Thyroid gland (tissue), 4 donors: ENCODE measurements at regions not wholly inside any gene's neighbourhood (a gene's known extent, or its start where the extent isn't known, plus 50 kb on each side); places are given as distances from the start of the nearest gene placed in this dataset.

Experiments
- POLR2A ChIP-seq, 2 donors: fragments of 450-650 bp; IDR thresholded peaks; one replicate each; pipeline ENCODE4 v1.6.1; 2017; ENCODE audit warnings: antibody characterized with exemption in 2 of 2, mild to moderate bottlenecking in 2 of 2, moderate library complexity in 1 of 2
- TF ChIP-seq, protein P1 (sequence below), 6 experiments: fragments of 200-600 bp in 3 of 6; fragments of 450-650 bp in 3 of 6; sonication (generic) in 3 of 6; IDR thresholded peaks; one replicate each; pipeline ENCODE4 v1.5.1; 2016 to 2019; ENCODE audit warnings: antibody characterized with exemption in 6 of 6, mild to moderate bottlenecking in 2 of 6, inconsistent platforms in 1 of 6, moderate library complexity in 1 of 6

DNA sequence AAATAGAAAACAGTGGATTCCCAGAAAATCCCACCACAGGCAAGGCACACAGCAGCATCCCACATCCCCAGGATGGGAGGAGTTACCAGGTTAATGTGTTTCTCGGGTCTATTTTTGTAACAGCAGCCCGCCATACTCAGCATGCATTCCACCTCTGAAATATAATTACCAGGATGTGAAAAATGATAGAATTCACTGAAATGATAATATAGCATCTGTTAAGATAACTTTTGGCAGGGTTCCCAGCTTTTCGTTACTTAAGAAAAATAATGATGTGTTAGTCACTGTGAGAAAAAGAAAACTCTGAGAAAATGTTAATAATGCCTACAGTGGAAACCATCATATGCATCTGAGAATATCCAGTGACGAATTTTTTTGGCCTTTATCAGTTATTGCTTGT is 87.1 kb downstream of the VCX2 start:
- TF ChIP-seq, protein P1, sequence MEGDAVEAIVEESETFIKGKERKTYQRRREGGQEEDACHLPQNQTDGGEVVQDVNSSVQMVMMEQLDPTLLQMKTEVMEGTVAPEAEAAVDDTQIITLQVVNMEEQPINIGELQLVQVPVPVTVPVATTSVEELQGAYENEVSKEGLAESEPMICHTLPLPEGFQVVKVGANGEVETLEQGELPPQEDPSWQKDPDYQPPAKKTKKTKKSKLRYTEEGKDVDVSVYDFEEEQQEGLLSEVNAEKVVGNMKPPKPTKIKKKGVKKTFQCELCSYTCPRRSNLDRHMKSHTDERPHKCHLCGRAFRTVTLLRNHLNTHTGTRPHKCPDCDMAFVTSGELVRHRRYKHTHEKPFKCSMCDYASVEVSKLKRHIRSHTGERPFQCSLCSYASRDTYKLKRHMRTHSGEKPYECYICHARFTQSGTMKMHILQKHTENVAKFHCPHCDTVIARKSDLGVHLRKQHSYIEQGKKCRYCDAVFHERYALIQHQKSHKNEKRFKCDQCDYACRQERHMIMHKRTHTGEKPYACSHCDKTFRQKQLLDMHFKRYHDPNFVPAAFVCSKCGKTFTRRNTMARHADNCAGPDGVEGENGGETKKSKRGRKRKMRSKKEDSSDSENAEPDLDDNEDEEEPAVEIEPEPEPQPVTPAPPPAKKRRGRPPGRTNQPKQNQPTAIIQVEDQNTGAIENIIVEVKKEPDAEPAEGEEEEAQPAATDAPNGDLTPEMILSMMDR (IDR thresholded peaks at IDR 0.05): no peak
- TF ChIP-seq POLR2A (IDR thresholded peaks at IDR 0.05): no peak
